Stomach smooth muscle (tissue), 2 donors: ENCODE measurements at regions not wholly inside any gene's neighbourhood (a gene's known extent, or its start where the extent isn't known, plus 50 kb on each side); places are given as distances from the start of the nearest gene placed in this dataset.
"Not testable (repeated sequence)": the region's sequence is repeated elsewhere in the genome, so short reads cannot be mapped to it uniquely, and the experiment has no call there.

Experiments used
- H3K27ac ChIP-seq: one replicate; pipeline ENCODE4 v1.7.0; 2013; ENCODE audit warnings: mild to moderate bottlenecking, low read length, inconsistent platforms
- H3K27me3 ChIP-seq, 2 donors: one replicate each; pipeline ENCODE4 v1.7.0; 2013; ENCODE audit warnings: low read length in 2 of 2; ENCODE audit not compliant: insufficient read depth in 2 of 2, control insufficient read depth in 1 of 2
- H3K36me3 ChIP-seq, 2 donors: one replicate each; pipeline ENCODE4 v1.7.0; 2013; ENCODE audit warnings: low read length in 2 of 2; ENCODE audit not compliant: control insufficient read depth in 2 of 2, insufficient read depth in 2 of 2
- H3K4me1 ChIP-seq: one replicate; pipeline ENCODE4 v1.7.0; 2013; ENCODE audit warnings: low read length; ENCODE audit not compliant: control insufficient read depth, insufficient read depth
- H3K4me3 ChIP-seq, 2 donors: one replicate each; pipeline ENCODE4 v1.7.0; 2013; ENCODE audit warnings: low read length in 2 of 2
- H3K9ac ChIP-seq, 2 donors: one replicate each; pipeline ENCODE4 v1.7.0; 2013; ENCODE audit warnings: low read length in 2 of 2, mild to moderate bottlenecking in 1 of 2
- H3K9me3 ChIP-seq, 2 donors: one replicate each; pipeline ENCODE4 v1.7.0; 2013; ENCODE audit warnings: low read length in 2 of 2; ENCODE audit not compliant: control insufficient read depth in 2 of 2
- donor health status: healthy.
- donor health status: Pancreatic carcinoma.

GRCh38 chr3:75241226-75241962 is 422.7 kb upstream of the FRG2C start:
- H3K9ac ChIP-seq, H3K9me3 ChIP-seq, H3K27me3 ChIP-seq, H3K4me3 ChIP-seq, H3K4me1 ChIP-seq, H3K36me3 ChIP-seq, H3K27ac ChIP-seq: not testable (repeated sequence)

GRCh38 chr3:75242012-75242735 is 422.0 kb upstream of the FRG2C start:
- Histone ChIP-seq H3K36me3 (no peaks in the 10 kb centered on the region), H3K9ac (no peak overlapping the region), H3K9me3 (no peaks in the 10 kb centered on the region), H3K27ac (no peak overlapping the region), H3K27me3 (no peaks in the 10 kb centered on the region), H3K4me3 (no peak overlapping the region), H3K4me1 (no peaks in the 10 kb centered on the region)

GRCh38 chr3:75248974-75249373 is 415.2 kb upstream of the FRG2C start:
- no peaks in the 10 kb centered on the region for H3K4me1 ChIP-seq
- no peak overlapping the region for H3K27ac ChIP-seq
- no peak overlapping the region for H3K9ac ChIP-seq
- no peaks in the 10 kb centered on the region for H3K9me3 ChIP-seq
- H3K27me3 ChIP-seq, result no peaks in the 10 kb centered on the region
- no peaks in the 10 kb centered on the region for H3K36me3 ChIP-seq
- no peak overlapping the region for H3K4me3 ChIP-seq

GRCh38 chr3:75254685-75255084 is 409.4 kb upstream of the FRG2C start:
- no peak overlapping the region for H3K27ac ChIP-seq
- H3K4me1 ChIP-seq, result no peaks in the 10 kb centered on the region

GRCh38 chr3:75258825-75259683 is 405.1 kb upstream of the FRG2C start:
- H3K9ac ChIP-seq, H3K27me3 ChIP-seq, H3K4me3 ChIP-seq, H3K36me3 ChIP-seq, H3K9me3 ChIP-seq, H3K4me1 ChIP-seq, H3K27ac ChIP-seq: not testable (repeated sequence)

More at GRCh38 chr3:75254685-75255084, 409.4 kb upstream of the FRG2C start:
- H3K9ac ChIP-seq, result no peak overlapping the region
- no peaks in the 10 kb centered on the region for H3K27me3 ChIP-seq
- no peaks in the 10 kb centered on the region for H3K9me3 ChIP-seq
- H3K4me3 ChIP-seq, result no peak overlapping the region
- no peaks in the 10 kb centered on the region for H3K36me3 ChIP-seq

- not testable (repeated sequence) for H3K9me3 ChIP-seq, H3K27ac ChIP-seq, H3K36me3 ChIP-seq, H3K9ac ChIP-seq, H3K4me3 ChIP-seq, H3K27me3 ChIP-seq, H3K4me1 ChIP-seq
Measured at GRCh38 chr3:75260975-75261374, 403.2 kb upstream of the FRG2C start.

GRCh38 chr3:75262661-75263060 is 401.5 kb upstream of the FRG2C start:
- Histone ChIP-seq H3K4me3 (no peak overlapping the region), H3K4me1 (no peaks in the 10 kb centered on the region), H3K9me3 (no peaks in the 10 kb centered on the region), H3K27me3 (no peaks in the 10 kb centered on the region), H3K9ac (no peak overlapping the region), H3K27ac (no peak overlapping the region), H3K36me3 (no peaks in the 10 kb centered on the region)

GRCh38 chr3:75265897-75266296 is 398.2 kb upstream of the FRG2C start:
- Histone ChIP-seq H3K9me3 (no peaks in the 10 kb centered on the region), H3K27ac (no peak overlapping the region), H3K9ac (no peak overlapping the region), H3K36me3 (no peaks in the 10 kb centered on the region), H3K4me1 (no peaks in the 10 kb centered on the region), H3K4me3 (no peak overlapping the region), H3K27me3 (no peaks in the 10 kb centered on the region)

GRCh38 chr3:75268576-75268975 is 395.6 kb upstream of the FRG2C start:
- H3K9me3 ChIP-seq, H3K27me3 ChIP-seq, H3K27ac ChIP-seq, H3K4me3 ChIP-seq, H3K36me3 ChIP-seq, H3K9ac ChIP-seq, H3K4me1 ChIP-seq: not testable (repeated sequence)

GRCh38 chr3:75272237-75272636 is 391.9 kb upstream of the FRG2C start:
- H3K9ac ChIP-seq, H3K4me1 ChIP-seq, H3K4me3 ChIP-seq, H3K36me3 ChIP-seq, H3K9me3 ChIP-seq, H3K27me3 ChIP-seq, H3K27ac ChIP-seq: not testable (repeated sequence)
